Esophagus squamous epithelium (tissue), 4 donors: ENCODE measurements at regions not wholly inside any gene's neighbourhood (a gene's known extent, or its start where the extent isn't known, plus 50 kb on each side); places are given as distances from the start of the nearest gene placed in this dataset.

Experiments used
- CTCF ChIP-seq, 6 experiments: fragments of 450-650 bp in 4 of 6; fragments of 200-600 bp in 2 of 6; sonication (generic) in 2 of 6; IDR thresholded peaks; one replicate each; pipeline ENCODE4 v1.5.1; 2016 to 2019; ENCODE audit warnings: antibody characterized with exemption in 6 of 6, mild to moderate bottlenecking in 4 of 6, moderate library complexity in 4 of 6
- POLR2A ChIP-seq, 4 donors: fragments of 450-650 bp; IDR thresholded peaks; one replicate each; pipeline ENCODE4 v1.6.1; 2017; ENCODE audit warnings: antibody characterized with exemption in 4 of 4, mild to moderate bottlenecking in 4 of 4, moderate library complexity in 3 of 4

DNA sequence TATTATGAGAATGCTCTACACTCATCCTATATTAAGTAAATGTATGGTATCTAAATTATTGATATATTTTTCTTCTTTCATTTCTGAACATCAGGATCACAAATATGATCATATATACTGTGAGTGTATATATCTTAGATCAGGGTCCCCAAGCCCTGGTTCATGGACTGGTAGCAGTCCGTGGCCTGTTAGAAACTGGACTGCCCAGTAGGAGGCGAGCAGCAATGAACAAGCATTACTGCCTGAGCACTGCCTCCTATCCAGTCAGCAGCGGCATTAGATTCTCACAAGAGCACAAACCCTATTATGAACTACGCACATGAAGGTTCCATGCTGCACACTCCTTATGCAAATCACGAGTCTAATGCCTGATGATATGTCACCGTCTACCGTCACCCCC lies 1247.1 kb upstream of the NXPH2 start:
- TF ChIP-seq CTCF (IDR thresholded peaks at IDR 0.05) (no peak), POLR2A (IDR thresholded peaks at IDR 0.05) (no peak)
